Mononuclear cell (primary cell): ENCODE measurements at regions not wholly inside any gene's neighbourhood (a gene's known extent, or its start where the extent isn't known, plus 50 kb on each side); places are given as distances from the start of the nearest gene placed in this dataset.

Experiments used
- H3K27me3 ChIP-seq: 2 replicates; pipeline ENCODE4 v1.6.0; 2011; ENCODE audit warnings: low read length, control low read depth; ENCODE audit not compliant: insufficient read depth
- H3K4me1 ChIP-seq: 2 replicates; pipeline ENCODE4 v1.5.1; 2011; ENCODE audit warnings: mild to moderate bottlenecking, low read length, control low read depth; ENCODE audit not compliant: insufficient read depth
- H3K4me3 ChIP-seq: 2 replicates; pipeline ENCODE4 v1.5.1; 2011; ENCODE audit warnings: mild to moderate bottlenecking, low read length, moderate library complexity
- H3K9me3 ChIP-seq: 2 replicates; pipeline ENCODE4 v1.5.1; 2011; ENCODE audit warnings: low read depth, mild to moderate bottlenecking, control low read depth, low read length

- Histone ChIP-seq H3K27me3 (no peaks in the 10 kb centered on the region), H3K4me3 (no peak overlapping the region), H3K9me3 (no peaks in the 10 kb centered on the region), H3K4me1 (no peaks in the 10 kb centered on the region)
Observed at GRCh38 chr18:41860987-41861386, 94.0 kb upstream of the PIK3C3 start.

DNA sequence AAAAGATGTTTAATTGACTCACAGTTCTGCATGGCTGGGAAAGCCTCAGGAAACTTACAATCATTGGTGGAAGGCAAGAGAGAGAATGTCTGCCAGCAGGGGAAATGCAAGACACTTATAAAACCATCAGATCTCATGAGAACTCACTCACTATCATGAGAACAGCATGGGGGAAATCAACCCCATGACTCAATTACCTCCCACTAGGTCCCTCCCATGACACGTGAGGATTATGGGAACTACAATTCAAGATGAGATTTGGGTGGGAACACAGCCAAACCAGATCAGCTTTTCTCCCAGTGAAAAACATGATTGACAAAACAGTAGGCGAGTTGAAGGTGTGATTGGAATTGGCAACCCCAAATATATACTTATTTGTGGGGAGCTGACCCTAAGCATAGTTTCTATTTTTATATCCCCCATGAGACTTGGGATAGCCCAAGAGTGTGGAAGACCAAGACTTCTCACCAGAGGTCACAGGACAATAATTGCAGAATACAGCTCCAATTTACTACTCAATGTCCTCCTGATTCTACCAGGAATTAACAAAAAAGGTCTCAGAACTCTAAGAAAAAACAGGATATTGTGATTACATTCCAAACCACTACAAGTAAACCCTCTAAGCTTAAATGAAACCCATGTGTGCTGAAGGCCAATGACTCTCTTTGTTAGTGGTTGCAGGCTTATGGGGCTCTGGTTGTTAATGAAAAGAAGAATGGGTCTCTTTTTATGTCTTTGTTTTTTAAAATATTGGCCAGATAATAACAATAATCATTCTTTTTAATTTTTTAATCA lies 96.1 kb upstream of the PIK3C3 start:
- no peaks in the 10 kb centered on the region for H3K9me3 ChIP-seq
- no peaks in the 10 kb centered on the region for H3K27me3 ChIP-seq
- no peaks in the 10 kb centered on the region for H3K4me1 ChIP-seq
- H3K4me3 ChIP-seq = no peak overlapping the region

DNA sequence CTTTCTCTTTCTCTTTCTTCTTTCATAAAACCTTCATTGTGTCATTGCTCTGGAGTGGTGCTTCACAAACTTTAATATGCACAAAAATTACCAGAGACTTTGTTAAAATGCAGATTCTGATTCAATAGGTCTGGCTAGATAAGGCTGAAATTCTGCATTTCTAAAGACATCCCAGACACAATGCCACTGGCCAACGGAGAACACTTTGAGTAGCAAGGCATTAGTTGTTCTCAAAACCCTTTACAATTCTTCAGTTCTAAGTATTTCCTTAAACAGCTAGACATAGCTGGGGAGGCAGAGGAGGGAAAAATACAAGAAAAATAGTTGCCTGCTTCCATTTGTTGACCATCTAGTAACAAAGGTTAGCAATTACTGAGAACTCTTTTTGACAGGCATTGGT lies 101.8 kb upstream of the PIK3C3 start:
- no peak overlapping the region for H3K4me3 ChIP-seq
- no peaks in the 10 kb centered on the region for H3K27me3 ChIP-seq
- H3K4me1 ChIP-seq = no peaks in the 10 kb centered on the region
- H3K9me3 ChIP-seq = no peaks in the 10 kb centered on the region

DNA sequence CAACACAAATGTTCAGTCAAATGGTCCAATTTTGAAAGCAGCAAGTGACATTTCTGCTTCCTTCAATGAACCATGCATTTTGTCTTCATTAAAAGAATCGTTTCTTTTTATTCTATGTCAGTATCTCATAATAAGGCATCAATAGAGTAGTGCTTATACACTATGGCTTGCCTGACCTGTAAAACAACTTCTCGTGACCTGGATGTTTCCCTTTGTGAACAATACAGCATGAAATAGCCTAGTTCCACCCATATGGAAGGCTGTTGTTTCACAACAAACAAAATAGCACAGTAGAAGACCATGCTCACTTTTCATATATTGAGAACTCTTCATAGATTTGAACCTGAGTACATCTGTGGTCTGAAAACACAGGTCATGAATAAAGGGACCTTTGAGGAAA lies 104.3 kb upstream of the PIK3C3 start:
- Histone ChIP-seq H3K4me1 (no peaks in the 10 kb centered on the region), H3K27me3 (no peaks in the 10 kb centered on the region), H3K4me3 (no peak overlapping the region), H3K9me3 (no peaks in the 10 kb centered on the region)

- H3K27me3 ChIP-seq = no peaks in the 10 kb centered on the region
- H3K4me1 ChIP-seq = no peaks in the 10 kb centered on the region
- H3K4me3 ChIP-seq = no peak overlapping the region
- H3K9me3 ChIP-seq = no peaks in the 10 kb centered on the region
Observed at GRCh38 chr18:41849632-41850031, 105.4 kb upstream of the PIK3C3 start.

- Histone ChIP-seq H3K4me1 (no peaks in the 10 kb centered on the region), H3K4me3 (no peak overlapping the region), H3K9me3 (no peaks in the 10 kb centered on the region), H3K27me3 (no peaks in the 10 kb centered on the region)
Observed at GRCh38 chr18:41845563-41845962, 109.5 kb upstream of the PIK3C3 start.

DNA sequence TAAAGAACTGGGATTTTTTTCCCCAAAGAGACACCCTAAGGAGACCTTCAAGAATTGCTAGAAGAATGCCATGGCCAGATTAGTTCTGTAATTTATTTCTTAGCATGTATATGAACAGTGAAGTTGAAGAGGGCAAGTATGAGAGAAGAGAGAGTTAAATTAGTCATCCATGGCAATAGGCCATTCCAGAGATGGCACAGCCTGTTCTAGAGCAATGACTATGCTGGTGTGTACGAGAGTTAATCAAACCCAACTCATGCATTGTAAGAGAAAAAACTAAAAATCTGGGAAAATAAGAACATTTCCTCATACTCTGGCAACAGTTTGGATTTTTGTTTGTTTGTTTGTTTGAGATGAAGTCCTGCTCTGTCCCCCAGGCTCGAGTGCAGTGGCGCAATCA lies 112.1 kb upstream of the PIK3C3 start:
- H3K27me3 ChIP-seq = no peaks in the 10 kb centered on the region
- no peak overlapping the region for H3K4me3 ChIP-seq
- no peaks in the 10 kb centered on the region for H3K4me1 ChIP-seq
- no peaks in the 10 kb centered on the region for H3K9me3 ChIP-seq

GRCh38 chr18:41829647-41830516 lies 125.2 kb upstream of the PIK3C3 start:
- Histone ChIP-seq H3K9me3 (no peaks in the 10 kb centered on the region), H3K27me3 (no peaks in the 10 kb centered on the region), H3K4me3 (no peak overlapping the region), H3K4me1 (no peaks in the 10 kb centered on the region)

DNA sequence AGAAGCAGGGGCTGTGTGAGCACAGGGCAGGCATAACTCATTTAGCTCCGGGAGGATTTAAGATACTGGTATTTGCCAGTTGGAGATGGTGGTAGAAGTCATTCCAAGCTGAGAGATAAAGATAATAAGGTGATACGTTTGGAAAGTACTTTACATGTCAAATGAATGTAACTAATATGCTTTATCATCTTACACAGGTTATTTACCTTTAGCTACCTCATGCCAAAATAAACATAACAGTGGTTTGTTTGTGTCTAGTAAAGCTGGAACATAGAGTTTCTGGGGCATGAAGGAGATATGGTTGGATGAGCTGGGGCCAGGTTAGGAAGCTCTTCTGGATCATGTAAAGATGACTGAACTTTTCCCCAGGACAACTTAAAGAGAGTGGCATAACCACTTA lies 126.9 kb upstream of the PIK3C3 start:
- H3K9me3 ChIP-seq = no peaks in the 10 kb centered on the region
- H3K4me1 ChIP-seq = no peaks in the 10 kb centered on the region
- no peak overlapping the region for H3K4me3 ChIP-seq
- no peaks in the 10 kb centered on the region for H3K27me3 ChIP-seq

- H3K4me3 ChIP-seq = no peak overlapping the region
- no peaks in the 10 kb centered on the region for H3K9me3 ChIP-seq
- no peaks in the 10 kb centered on the region for H3K27me3 ChIP-seq
- H3K4me1 ChIP-seq = no peaks in the 10 kb centered on the region
Observed at GRCh38 chr18:41820784-41821183, 134.2 kb upstream of the PIK3C3 start.

DNA sequence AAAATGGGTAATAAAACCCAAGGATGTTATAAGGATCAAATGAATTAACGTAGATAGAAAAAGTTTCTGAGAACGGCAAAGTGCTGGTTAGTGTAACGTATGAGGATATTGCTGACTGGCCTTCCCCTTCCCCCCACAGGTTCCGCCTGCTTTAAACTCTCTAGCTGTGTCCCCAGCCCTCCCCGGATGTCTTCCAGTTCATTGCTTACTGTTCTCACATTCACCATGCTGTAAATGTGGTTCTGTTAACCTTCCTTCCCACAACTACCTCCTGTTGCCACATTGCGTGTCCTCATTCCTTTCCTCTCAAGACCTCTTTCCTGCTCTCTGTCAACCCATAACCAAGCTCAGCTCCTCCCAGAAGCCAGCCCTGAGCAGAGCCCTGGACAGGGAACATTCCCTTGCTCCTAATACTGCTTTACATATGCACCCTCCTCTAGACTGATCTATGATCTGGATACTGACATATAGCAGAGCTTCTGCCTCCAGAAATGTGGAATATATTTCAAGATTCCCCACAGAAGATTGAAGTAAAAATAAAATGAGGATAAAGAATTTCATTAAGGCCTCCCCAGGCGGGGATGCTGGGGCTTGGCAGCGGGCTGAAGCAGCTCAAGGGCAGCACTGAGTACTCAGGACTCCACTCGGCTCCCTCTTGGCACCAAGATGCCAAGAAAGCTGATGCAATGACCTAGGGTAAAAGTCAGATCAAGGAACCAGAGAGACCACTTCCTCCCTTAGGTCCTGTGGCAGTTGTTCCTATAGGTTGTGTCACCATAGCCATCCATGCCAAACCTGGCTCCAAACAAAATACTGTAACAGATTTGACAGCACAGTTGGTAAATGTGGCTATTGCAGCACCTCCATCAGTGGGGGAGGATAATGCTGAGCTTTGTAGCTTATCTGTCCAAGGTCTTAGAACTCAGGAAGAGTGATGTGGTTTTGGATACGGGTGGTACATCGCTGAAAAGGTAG lies 136.4 kb upstream of the PIK3C3 start:
- H3K4me1 ChIP-seq = no peaks in the 10 kb centered on the region
- no peak overlapping the region for H3K4me3 ChIP-seq
- no peaks in the 10 kb centered on the region for H3K9me3 ChIP-seq
- H3K27me3 ChIP-seq = no peaks in the 10 kb centered on the region

DNA sequence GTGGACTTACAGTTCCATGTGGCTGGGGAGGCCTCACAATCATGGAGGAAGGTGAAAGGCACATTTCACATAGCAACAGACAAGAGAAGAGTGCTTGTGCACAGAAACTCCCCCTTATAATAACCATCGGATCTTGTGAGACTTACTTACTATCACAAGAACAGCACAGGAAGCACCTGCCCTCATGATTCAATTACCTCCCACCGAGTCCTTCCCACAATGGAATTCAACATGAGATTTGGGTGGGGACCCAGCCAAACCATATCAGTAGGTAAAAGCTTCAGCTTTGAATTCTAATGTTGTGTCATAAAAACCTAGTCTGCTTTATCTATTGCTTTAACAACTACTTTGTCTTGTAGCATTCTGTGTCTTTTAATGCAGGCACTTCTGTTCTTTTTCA lies 140.4 kb upstream of the PIK3C3 start:
- H3K9me3 ChIP-seq = no peaks in the 10 kb centered on the region
- H3K4me3 ChIP-seq = no peak overlapping the region
- H3K27me3 ChIP-seq = no peaks in the 10 kb centered on the region
- H3K4me1 ChIP-seq = no peaks in the 10 kb centered on the region

DNA sequence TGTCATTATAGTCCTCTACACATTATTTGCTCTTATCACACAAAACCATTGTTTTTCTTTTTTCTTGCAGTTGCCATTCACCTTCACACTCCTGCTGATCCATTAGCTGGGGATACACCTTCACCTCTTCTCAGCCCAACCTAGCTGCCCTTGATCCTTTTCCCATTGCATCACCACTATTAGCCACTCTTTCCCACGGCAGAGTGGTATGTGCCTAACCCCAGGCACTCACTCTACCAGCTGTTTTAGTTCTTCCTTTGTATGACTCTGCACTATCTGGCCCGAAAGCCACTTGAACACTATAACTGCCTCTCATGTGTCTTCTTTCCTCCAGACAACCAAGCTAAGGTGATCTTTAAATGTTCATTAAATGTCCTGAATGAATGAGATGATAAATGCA lies 145.4 kb upstream of the PIK3C3 start:
- Histone ChIP-seq H3K4me1 (no peaks in the 10 kb centered on the region), H3K9me3 (no peaks in the 10 kb centered on the region), H3K27me3 (no peaks in the 10 kb centered on the region), H3K4me3 (no peak overlapping the region)

GRCh38 chr18:41805341-41805740 lies 149.7 kb upstream of the PIK3C3 start:
- H3K27me3 ChIP-seq = no peaks in the 10 kb centered on the region
- no peak overlapping the region for H3K4me3 ChIP-seq
- no peaks in the 10 kb centered on the region for H3K9me3 ChIP-seq
- H3K4me1 ChIP-seq = no peaks in the 10 kb centered on the region

- Histone ChIP-seq H3K9me3 (no peaks in the 10 kb centered on the region), H3K4me3 (no peak overlapping the region), H3K27me3 (no peaks in the 10 kb centered on the region), H3K4me1 (no peaks in the 10 kb centered on the region)
Observed at GRCh38 chr18:41798879-41799278, 156.2 kb upstream of the PIK3C3 start.
